NCI-H2196 treated with DMSO at 0.1 percent for 48 hours (cell line): ENCODE measurements at regions not wholly inside any gene's neighbourhood (a gene's known extent, or its start where the extent isn't known, plus 50 kb on each side); places are given as distances from the start of the nearest gene placed in this dataset.

ENCODE experiments used
- DNase-seq: peaks from one replicate; lab custom pipeline; 2025; ENCODE audit not compliant: unreplicated experiment; lab: John Stamatoyannopoulos, UW

GRCh38 chr7:133470-133869 is 58.9 kb upstream of the FAM20C start:
- no peak for DNase-seq

GRCh38 chr7:134029-134428 is 58.3 kb upstream of the FAM20C start:
- no peak for DNase-seq

GRCh38 chr7:134561-135256 is 57.7 kb upstream of the FAM20C start:
- DNase-seq = no peak

GRCh38 chr7:135257-135653 is 57.1 kb upstream of the FAM20C start:
- no peak for DNase-seq

GRCh38 chr7:135731-136645 is 56.4 kb upstream of the FAM20C start:
- no peak for DNase-seq

GRCh38 chr7:137094-137891 is 55.1 kb upstream of the FAM20C start:
- DNase-seq = no peak

- no peak for DNase-seq
Observed at GRCh38 chr7:139131-139530, 53.2 kb upstream of the FAM20C start.

- no peak for DNase-seq
Observed at GRCh38 chr7:139561-140243, 52.7 kb upstream of the FAM20C start.

- DNase-seq = no peak
Observed at GRCh38 chr7:140996-141395, 51.4 kb upstream of the FAM20C start.

- no peak for DNase-seq
Observed at GRCh38 chr7:142248-142941, 50.0 kb upstream of the FAM20C start.
